DMS114 treated with DMSO at 0.1 percent for 48 hours (cell line): ENCODE measurements at regions not wholly inside any gene's neighbourhood (a gene's known extent, or its start where the extent isn't known, plus 50 kb on each side); places are given as distances from the start of the nearest gene placed in this dataset.

ENCODE experiments used
- DNase-seq: peaks from one replicate; lab custom pipeline; 2025; ENCODE audit not compliant: unreplicated experiment; lab: John Stamatoyannopoulos, UW

DNA sequence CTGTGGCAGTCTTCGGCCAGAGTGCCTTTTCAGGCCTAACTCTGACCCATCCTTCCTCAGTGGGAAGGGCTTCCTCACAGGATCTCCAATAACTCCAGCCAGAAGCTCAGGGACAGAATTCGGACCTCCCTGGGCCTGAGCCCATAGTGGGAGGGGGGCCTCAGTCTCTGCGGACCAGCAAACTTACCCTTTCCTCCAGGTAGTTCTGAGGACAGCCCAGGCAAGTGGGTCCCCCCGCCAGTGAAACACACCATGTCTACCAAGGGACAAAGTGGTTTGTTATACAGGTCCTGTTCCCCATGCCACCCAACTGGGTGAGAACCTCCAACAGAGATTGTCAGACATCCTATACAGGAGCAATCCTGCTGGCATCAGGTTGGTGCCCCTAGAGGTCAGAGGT is 350.4 kb downstream of the RAB28 start:
- no peak for DNase-seq

DNA sequence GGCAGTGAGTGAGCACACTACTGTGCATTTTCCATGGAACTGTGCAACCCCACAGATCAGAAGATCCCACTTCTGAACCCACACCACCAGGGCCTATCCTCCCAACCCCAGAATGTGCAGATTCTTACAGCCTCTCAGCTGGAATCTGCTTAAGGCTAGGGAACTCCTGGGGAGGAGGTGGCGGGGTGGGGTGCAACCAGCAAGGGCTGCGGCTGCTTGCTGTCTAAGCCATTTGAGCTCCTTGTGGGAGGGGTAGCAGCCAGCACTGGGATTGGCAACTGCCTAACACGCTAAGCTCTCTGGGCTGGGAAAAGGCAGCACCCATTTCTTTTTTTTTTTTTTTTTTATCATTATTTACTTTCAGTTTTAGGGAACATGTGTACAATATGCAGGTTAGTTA is 353.3 kb downstream of the RAB28 start:
- DNase-seq: no peak

DNA sequence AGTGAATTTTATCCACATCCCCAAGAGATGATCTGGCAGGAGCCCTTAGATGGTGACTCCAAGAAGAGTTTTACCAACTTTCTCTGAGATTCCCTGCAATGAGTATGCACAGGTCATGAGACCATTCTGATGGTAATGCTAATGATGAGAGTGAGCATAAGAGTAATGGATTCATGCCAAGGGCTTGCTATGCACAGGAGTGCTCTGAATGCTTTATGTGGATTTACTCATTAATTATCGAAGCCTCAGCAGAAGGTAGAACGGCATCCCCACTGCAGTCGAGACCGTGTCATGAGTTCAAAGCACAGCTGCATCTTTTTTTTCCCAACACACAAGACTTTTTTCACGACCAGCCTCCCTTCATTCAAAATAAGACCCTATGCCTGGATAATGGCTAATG is 355.0 kb downstream of the RAB28 start:
- DNase-seq: no peak

DNA sequence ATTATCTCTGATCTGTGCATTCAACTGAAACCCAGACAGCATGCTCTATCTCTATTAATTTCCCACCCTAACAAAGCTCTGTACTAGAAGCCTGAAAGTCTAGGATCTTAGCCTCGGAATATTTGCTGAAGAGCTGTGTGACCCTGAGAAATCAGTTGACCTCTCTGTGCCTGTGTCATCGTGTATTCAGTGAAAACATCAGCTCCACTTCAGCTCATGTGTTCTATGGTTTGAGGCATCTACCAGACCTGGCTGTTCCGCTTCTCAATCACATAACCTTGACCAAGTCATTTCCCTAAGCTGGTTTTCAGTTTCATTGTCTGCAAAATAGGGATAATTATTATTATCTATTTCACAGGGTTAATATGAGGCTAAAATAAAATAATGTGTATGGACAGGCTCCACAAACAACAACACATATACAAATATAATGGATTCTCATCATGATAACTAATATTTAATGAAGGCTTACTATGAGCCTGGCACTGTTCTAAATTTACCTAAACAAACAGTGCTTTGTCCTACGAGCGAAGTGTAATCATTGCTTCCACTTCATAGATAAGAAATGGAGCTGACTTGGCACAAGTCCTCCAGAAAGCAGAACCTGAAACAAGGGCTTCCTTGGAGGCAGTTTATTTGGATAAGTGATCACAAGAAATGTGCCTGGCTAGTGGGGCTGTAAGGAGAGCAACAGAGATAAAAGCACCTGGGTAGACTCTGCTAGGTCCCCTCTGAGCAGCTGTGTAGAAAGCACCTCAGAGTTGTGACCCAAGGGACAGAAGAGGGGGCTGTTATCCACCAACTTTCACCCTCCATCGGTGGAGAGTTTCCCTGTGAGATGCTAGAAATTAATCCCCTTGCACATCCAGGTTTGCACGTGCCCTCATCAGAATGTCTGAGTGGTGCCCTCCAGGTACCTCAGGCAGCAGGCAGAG is 356.9 kb downstream of the RAB28 start:
- DNase-seq: no peak

DNA sequence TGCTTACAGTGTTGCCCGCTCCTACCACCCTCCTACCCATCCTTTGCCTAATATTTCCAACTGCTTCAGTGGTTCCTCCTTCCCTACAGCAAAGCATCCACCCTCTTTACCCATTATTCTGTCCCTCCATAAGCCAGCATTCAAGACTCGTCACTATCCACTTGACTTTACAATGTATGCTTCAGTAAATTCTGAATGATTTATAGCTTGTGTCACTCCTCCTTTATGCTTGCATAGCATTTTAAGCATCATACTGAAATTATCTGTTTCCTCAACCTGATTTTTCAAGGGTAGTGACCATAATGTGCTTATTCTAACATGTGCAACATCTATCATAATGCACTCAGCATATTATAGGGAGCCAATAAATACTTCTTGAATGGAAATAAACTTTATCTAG is 365.5 kb downstream of the RAB28 start:
- no peak for DNase-seq

DNA sequence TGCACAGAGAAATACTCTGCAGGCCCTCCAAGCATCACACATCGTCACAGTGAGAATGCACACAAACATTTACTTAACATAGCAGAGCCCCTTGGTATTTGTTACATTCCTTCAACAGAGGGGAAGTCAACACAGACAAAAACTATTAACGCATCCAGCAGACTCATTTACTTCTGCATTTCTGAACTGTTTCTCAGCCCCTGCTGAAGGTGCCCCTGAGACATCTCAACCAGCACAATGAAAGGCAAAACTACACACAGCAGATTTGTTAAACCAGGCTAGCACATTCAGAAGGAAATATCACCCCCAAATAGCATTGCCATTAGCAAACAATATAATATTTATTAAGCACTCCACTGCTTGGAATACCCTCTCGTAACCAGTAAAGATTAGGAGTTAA is 367.0 kb downstream of the RAB28 start:
- DNase-seq: no peak

DNA sequence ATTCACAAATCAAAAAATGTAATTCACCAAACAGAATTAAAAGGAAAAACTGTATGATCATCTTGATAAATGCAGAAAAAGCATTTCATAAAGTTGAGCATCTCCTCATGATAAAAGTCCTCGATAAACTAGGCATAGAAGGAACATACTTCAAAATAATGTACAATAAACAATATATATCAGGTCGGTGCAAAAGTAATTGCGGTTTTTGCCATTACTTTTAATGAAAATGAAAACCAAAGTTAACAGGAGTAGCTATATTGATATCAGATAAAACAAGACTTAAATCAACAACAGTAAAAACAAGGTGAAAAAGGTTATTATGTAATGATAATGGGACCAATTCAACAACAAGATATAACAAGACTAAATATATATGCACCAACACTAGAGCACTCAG is 372.1 kb downstream of the RAB28 start:
- no peak for DNase-seq

DNA sequence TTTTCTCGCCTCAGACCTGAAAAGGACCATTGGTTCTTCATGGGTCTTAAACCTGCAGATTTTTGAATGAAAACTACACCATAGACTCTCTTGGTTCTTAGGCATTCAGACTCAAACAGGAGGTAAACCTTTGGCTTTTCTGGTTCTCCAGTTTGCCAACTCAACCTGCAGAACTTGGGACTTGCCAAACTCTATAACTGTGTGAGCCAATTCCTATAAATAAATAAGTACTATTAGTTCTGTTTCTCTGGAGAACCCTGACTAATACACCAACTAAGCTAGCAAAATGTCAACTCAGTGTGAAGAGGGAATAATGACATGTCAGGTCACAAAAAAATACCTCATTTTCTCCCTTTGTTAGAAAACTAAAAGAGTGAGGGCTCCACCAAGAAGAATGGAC is 374.6 kb downstream of the RAB28 start:
- no peak for DNase-seq

DNA sequence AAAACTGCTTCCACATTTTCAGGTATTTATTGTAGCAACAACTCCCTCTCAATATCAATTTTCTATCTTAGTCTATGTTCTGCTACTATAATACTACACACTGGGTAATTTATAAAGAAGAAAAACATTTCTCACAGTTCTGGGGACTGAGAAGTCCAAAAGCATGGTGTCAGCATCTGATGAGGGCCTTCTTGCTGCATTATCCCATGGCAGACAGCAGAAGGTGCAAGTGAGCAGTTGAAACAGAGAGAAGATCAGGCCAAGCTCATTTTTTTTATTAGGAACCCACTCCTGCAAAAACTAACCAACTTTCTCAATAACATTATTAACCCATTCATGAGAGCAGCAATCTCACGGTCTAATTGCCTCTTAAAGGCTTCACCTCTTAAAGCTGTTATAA is 376.0 kb downstream of the RAB28 start:
- no peak for DNase-seq

DNA sequence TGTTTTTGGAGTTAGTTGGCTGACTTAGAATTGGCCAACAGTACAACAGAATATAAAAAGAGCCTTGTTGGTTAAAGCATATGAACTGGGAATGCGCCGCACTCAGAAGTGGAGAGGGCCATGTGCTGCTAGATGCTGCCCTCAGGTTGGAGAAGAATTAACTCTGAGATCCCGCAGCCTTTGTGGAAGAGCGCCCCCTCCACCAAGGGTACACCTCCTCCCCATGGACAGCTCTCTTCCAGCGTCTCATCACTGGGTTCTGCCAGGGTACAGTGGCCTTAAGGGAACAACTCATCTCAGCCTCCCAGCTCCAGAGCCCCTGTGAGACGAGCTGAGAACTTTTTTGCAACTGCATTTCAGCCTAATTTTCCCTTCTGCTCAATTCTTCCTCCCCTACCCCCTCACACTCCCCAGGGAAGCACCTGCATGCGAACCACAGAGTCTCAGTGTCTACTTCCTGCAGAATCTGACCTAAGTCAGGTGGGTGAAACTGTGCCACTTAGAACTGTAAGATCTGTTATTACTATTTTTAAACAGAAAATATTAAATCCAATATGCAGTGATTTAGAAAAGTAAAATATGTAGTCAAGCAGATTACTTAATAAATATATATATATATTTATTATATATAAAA is 380.6 kb downstream of the RAB28 start:
- DNase-seq: no peak

DNA sequence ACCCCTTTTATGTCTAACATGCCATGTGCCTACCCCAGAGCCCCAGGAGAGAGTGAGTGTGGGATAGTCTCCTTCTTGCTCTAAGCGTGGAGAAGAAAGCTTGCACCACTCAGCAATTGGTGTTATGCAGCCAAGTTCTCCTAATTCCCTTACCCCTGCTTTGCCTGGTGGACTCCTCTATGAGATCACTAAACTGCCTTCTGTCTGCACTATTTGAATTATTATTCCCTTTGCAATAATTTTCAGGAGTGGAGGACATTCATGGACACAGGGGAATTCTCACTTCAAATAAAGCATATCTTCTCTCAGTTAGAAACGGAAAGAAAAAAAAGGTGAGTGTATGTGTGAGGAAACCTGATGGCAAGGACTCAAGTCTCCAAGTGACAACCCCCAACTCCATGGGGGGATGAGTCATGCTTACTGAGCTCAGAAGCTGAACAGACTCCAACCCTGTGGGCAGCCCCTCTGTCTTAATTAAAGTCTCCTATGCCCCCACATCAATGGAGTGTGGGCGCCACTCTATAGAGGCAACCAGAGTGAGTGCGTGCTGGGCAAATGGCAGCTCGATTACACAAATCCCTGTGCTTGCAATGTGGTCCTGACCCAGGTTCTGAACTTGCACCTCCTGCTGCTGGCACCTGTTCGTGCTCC is 381.9 kb downstream of the RAB28 start:
- no peak for DNase-seq

DNA sequence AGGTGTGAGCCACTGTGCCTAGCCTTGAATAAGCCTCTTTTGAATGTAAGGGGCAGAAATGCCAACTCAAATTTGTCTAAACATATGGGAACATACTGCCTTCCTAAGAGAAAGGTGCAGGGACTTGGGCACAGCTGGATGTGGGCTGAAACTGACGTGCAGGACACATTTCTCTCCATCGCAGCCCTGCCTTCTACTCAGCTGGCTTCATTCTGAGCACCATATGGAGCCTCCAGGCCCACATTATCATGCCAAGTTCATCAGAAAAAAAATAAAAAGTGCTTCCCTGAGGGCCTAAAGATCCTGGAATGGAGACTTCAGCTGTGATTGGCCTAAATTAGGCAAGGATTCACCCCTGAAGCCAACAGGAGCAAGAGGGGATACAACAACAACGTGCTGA is 386.2 kb downstream of the RAB28 start:
- DNase-seq: no peak

DNA sequence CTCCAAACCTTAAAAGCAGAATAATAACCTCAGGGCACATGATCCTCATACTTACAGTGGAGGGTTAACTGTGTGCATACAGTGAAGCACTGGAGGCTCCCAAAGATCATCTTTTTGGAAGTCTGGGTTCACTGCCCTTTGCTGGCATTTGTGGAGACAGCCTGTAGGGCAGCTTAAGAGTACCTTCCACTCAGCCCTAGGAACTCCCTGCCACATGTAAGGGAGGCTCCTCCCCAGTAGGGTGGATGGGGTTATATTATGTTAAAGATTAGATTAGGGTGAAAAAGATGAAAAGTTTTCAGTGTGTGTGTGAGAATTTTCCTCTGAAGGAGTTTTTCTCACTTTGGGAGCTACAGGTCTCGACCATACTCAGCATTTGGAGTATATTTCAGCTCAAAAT is 388.4 kb downstream of the RAB28 start:
- DNase-seq: no peak

DNA sequence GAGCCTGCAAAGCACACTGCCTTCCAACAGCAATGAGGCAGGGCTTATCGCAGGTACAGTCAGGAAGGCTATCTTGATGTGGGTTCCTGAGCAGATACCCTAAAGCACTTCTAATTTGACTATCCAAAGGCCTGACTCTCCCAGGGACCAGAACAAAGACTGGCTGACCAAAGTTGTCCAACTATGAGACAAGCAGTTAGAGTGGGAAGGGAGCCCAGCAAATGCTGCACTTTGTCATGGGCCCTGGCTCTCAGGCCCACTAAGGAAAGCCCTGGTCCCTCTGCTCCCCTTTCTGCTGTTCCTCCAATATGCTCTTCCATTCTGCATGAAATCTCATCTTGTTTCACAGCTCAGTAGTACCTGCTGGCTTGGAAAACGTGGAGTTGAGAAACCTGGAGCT is 391.0 kb downstream of the RAB28 start:
- DNase-seq: no peak

DNA sequence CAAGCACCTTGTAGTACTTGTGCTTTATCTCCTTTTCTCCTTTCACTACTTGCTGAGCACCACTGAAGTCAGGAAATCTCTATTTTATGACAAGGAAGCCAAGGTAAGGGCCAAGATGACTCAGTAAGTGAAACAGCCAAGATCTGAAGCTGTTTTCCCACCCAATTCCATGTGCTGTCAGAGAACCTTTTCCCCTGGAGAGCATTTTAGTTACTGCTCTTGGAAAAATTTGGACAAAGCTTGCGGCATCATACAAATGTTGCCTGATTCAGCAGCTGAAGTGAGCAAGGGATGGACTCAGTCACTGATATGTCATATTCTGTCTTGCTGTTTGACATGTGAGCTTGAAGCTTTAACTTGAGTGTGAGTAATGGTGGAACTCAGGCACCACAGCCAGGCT is 391.4 kb downstream of the RAB28 start:
- no peak for DNase-seq

DNA sequence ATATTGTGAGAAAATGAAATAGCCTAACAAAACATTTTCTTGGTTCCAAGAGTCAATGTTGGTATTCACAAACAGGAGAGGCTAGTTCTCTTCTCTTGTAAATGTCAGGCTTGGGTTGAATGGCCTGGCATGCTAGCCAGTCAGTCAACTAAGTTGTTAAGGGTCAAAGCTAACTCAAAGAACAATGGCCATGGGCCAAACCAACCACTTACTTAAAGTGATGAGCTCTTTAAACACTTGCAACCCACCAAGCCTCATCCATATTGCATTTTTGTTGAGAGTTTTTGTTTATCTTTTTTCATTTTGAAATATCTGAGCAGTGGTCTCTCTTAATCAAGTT is 394.5 kb downstream of the RAB28 start:
- DNase-seq: no peak

DNA sequence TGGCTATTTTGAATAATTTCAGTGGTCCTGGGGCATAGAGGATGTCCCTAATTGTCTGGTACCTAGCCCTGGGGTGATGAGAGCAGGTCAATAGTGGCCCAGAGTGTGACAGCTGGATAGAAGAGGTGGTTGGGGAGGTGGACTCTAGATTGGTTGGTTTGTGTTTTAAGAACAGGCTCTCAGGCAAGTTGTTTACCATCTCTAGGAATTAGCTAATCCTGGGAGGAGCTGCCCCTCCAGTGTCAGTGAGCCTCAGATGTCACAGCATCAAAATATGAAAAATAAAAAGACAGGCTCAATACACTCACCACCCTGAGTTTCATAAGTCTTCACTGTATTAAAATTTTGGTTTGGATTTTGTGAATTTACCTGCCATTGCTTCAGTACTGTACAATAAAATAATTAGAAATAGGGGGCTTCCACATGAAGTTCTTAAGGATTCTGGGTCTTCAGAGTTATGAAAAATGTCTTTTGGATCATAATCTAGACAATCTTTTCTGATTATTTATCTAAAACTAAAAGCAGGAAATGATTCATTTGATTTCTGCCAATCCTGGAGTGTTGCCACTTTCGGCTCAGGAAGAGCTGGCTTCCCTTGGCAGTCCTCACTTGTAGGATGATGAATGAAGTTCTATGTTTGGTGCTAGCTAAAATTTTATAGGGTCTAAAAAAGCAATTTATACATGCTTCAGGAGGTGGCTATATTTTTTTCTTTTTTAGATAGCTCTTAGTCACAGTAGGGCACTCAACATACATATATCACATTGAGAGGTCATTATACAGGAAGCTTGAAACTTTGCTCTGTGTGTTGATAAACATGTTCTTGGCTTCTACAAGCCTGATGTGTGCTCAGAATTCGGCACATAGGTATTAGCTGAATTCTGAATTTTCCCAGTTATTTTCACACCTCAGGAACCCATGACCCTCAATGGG is 395.1 kb downstream of the RAB28 start:
- no peak for DNase-seq

DNA sequence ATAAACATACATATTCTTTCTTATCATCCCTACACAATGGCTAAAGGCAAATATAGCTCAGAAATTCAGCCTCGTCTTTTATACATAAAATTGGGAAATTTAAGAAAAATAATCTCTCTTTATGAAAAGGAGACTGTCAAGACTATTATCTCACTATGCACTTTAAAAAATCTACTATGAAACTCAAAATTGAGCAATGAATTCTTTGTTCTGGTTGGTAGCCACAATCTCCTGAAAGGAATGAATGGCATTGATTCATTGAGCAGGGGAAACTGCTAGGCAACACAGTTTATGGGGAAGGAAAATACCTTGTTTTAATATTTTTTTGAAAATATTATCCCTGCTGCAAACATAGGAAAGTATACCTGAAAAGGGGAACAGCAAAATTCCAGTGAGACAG is 397.1 kb downstream of the RAB28 start:
- DNase-seq: no peak

DNA sequence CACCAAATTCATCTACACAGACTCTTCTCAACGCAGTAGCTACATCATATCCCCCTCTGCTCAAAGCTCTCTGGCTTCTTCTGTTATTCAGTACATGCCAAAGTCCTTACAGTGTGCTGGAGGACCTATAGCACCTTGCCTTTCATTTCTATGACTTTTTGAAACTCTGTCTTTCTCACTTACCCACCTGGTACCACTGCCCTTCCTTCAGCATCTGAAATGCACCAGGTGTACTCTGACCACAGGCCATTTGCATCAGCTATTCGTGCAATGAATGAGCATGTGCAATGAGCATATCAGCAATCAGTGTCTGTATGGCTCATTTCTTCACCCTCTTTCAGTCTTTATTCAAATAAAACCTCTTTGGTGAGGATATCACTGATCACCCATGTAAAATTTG is 399.9 kb downstream of the RAB28 start:
- DNase-seq: no peak

DNA sequence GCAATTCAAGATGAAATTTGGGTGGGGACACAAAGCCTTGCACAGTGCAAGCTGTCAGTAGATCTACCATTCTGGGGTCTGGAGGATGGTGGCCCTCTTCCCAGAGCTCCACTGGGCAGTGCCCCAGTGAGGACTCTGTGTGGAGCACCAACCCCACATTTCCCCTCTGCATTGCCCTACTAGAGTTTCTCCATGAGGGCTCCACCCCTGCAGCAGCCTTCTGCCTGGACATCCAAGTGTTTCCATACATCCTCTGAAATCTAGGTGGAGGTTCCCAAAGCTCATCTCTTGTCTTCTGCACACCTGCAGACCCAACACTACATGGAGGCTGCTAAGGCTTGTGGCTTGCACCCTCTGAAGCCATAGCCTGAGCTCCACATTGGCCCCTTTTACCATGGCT is 402.3 kb downstream of the RAB28 start:
- DNase-seq: no peak

DNA sequence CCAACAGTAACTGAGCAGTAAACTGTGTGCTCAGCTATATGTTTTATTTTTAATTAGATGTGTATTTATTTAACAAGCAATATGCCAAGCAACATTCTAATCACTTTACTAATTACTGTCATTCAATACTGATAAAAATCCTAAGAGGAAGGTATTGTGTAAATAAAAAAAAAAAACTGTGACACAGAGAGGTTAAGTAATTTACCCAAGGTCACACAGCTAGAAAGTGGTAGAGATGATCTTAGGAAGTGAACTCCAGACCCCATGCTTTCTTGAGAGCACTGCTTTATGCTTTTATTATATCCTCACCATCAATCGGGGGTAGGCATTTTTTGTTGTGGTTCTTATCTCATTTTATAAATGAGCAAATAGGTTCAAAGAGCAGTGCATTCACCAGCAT is 417.1 kb downstream of the RAB28 start:
- DNase-seq: no peak
